ENCODE measurements at regions not wholly inside any gene's neighbourhood (a gene's known extent, or its start where the extent isn't known, plus 50 kb on each side); places are given as distances from the start of the nearest gene placed in this dataset.

- TF ChIP-seq, protein P1, sequence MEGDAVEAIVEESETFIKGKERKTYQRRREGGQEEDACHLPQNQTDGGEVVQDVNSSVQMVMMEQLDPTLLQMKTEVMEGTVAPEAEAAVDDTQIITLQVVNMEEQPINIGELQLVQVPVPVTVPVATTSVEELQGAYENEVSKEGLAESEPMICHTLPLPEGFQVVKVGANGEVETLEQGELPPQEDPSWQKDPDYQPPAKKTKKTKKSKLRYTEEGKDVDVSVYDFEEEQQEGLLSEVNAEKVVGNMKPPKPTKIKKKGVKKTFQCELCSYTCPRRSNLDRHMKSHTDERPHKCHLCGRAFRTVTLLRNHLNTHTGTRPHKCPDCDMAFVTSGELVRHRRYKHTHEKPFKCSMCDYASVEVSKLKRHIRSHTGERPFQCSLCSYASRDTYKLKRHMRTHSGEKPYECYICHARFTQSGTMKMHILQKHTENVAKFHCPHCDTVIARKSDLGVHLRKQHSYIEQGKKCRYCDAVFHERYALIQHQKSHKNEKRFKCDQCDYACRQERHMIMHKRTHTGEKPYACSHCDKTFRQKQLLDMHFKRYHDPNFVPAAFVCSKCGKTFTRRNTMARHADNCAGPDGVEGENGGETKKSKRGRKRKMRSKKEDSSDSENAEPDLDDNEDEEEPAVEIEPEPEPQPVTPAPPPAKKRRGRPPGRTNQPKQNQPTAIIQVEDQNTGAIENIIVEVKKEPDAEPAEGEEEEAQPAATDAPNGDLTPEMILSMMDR (IDR thresholded peaks at IDR 0.05; ENCODE audit: low read depth, low read length), result no peak
- no peak for DNase-seq (ENCODE audit: low read depth in 2 of 2)
- H3K4me3 ChIP-seq (replicated peaks in 1 of 2; ENCODE audit: low read depth in 2 of 2, low read length in 2 of 2), result no peak overlapping the region
These were observed 141.2 kb downstream of the LRRC3B start for GRCh38 chr3:26763723-26764122.

DNA sequence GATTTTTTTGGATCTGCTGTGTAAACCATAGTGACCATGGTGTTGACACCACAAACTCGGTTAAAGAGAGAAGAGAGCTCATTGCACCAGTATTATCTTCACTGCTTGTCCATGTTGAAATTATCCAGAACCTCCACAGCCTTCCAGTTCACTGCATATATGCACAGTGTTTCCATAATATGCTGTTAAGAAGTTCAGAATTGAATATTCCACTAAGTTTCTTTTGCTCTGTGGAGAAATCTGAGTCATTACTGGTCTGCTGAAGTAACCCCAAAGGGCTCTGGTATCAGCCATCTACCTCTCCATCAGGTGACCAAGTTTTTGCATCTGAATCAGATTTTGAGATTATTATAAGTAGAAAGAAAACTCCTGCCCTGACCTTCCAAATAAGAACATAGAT, 143.5 kb downstream of the LRRC3B start:
- no peak overlapping the region for H3K4me3 ChIP-seq (replicated peaks in 1 of 2; ENCODE audit: low read depth in 2 of 2, low read length in 2 of 2)
- TF ChIP-seq, protein P1 (IDR thresholded peaks at IDR 0.05; ENCODE audit: low read depth, low read length), result no peak
- DNase-seq (ENCODE audit: low read depth in 2 of 2), result no peak

GRCh38 chr3:26768068-26768651, 145.6 kb downstream of the LRRC3B start:
- H3K4me3 ChIP-seq (replicated peaks in 1 of 2; ENCODE audit: low read depth in 2 of 2, low read length in 2 of 2), result no peak overlapping the region
- DNase-seq (ENCODE audit: low read depth in 2 of 2), result no peak
- TF ChIP-seq, protein P1 (IDR thresholded peaks at IDR 0.05; ENCODE audit: low read depth, low read length), result no peak

DNA sequence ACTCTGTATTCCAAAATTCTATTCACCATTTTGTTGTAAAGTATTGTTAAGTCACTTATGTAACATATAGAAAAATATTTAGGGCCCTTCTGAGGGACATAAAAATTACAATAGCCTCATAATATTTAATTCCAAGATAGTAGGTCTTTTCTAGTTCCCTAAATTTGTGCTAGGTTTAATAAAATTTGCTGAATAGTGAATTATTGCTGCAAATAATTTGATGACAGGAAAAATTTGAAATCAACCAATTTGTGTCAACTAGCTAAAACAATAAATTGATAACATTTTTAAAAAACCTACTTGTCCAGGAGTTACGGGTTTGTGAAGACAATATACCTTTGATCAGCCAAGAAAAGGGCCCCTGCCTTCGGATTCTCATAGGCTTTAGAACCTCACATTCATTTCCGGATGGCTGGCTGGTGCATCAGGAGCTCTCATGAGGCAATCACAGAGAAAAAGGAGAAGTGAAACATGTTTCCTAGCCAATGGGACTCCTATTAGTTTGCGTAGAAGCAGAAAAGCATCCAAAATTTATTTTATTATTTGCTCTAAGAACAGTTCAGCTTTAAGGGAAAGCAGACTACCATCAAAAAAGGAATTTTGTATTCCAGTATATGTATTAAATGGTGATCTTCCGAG, 177.2 kb downstream of the LRRC3B start:
- DNase-seq (ENCODE audit: low read depth in 2 of 2), result no peak
- TF ChIP-seq, protein P1 (IDR thresholded peaks at IDR 0.05; ENCODE audit: low read depth, low read length), result no peak
- H3K4me3 ChIP-seq (replicated peaks in 1 of 2; ENCODE audit: low read depth in 2 of 2, low read length in 2 of 2), result no peak overlapping the region

DNA sequence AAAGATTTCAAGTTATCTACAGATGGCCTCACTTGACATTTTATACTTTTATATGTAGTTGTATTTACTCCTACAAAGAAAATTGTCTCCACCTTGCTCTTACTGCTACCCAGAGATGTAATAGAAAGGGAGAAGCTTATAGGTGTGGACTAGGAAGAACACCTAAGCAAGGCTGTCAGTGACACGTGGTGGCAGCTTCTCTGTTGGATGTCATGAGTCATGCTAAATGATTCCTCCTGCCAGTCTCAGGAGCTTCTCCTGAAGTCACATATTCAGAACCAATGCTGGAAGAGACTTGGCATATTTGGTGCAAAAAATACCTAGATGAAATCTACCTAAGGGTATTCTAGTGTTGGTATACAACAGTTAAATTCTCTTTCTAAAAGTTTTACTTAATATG, 184.7 kb downstream of the LRRC3B start:
- no peak for DNase-seq (ENCODE audit: low read depth in 2 of 2)
- no peak overlapping the region for H3K4me3 ChIP-seq (replicated peaks in 1 of 2; ENCODE audit: low read depth in 2 of 2, low read length in 2 of 2)
- TF ChIP-seq, protein P1 (IDR thresholded peaks at IDR 0.05; ENCODE audit: low read depth, low read length), result no peak

- H3K4me3 ChIP-seq (replicated peaks in 1 of 2; ENCODE audit: low read depth in 2 of 2, low read length in 2 of 2), result no peak overlapping the region
- no peak for DNase-seq (ENCODE audit: low read depth in 2 of 2)
- TF ChIP-seq, protein P1 (IDR thresholded peaks at IDR 0.05; ENCODE audit: low read depth, low read length), result no peak
These were observed 202.9 kb downstream of the LRRC3B start for GRCh38 chr3:26825454-26825853.

All from cardiac fibroblast (primary cell).